ENCODE measurements at regions not wholly inside any gene's neighbourhood (a gene's known extent, or its start where the extent isn't known, plus 50 kb on each side); places are given as distances from the start of the nearest gene placed in this dataset.

DNA sequence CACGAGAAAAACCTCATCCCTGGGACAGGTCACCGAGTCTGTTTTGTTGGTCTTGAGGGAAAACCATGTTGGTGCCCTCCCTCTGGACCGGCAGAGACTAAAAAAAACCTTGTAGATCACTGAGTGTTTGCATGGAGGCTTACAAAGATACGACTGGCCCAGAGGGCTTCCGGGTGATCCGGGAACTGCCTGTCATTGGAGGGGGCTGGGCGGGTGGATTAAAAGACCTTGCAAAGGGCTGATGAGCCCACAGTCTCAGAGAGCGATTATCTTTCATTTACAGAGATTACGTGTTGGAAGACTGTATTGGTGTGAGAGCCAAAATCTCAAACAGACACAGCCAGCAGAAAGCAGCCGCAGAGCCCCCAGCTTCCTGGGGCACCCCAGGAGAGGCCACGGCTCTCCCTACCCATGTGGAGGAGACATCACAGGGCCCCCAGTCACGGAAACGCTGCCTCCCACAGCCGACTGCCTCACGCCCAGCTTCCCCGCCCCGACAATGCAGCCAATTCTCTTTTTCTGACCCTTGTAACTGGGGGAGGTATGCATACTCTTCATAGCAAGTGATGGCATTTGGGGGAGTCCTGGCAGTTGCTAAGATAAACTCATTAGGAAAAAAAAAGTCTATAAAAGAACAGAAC lies 426.4 kb downstream of the CTTN start:
- TF ChIP-seq TAF1 (IDR thresholded peaks at IDR 0.05; ENCODE audit: low read depth): no peak
- TF ChIP-seq, protein P1, sequence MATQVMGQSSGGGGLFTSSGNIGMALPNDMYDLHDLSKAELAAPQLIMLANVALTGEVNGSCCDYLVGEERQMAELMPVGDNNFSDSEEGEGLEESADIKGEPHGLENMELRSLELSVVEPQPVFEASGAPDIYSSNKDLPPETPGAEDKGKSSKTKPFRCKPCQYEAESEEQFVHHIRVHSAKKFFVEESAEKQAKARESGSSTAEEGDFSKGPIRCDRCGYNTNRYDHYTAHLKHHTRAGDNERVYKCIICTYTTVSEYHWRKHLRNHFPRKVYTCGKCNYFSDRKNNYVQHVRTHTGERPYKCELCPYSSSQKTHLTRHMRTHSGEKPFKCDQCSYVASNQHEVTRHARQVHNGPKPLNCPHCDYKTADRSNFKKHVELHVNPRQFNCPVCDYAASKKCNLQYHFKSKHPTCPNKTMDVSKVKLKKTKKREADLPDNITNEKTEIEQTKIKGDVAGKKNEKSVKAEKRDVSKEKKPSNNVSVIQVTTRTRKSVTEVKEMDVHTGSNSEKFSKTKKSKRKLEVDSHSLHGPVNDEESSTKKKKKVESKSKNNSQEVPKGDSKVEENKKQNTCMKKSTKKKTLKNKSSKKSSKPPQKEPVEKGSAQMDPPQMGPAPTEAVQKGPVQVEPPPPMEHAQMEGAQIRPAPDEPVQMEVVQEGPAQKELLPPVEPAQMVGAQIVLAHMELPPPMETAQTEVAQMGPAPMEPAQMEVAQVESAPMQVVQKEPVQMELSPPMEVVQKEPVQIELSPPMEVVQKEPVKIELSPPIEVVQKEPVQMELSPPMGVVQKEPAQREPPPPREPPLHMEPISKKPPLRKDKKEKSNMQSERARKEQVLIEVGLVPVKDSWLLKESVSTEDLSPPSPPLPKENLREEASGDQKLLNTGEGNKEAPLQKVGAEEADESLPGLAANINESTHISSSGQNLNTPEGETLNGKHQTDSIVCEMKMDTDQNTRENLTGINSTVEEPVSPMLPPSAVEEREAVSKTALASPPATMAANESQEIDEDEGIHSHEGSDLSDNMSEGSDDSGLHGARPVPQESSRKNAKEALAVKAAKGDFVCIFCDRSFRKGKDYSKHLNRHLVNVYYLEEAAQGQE (IDR thresholded peaks at IDR 0.05; ENCODE audit: borderline replicate concordance): no peak
- TF ChIP-seq EZH2 (IDR thresholded peaks at IDR 0.05; ENCODE audit: borderline replicate concordance, insufficient read depth, low read length, poor library complexity, severe bottlenecking): no peak
- no peak for TF ChIP-seq RAD21 (conservative IDR thresholded peaks at IDR 0.05)
- TF ChIP-seq SMC3 (conservative IDR thresholded peaks at IDR 0.05; ENCODE audit: poor library complexity): no peak
- TF ChIP-seq, protein P2, sequence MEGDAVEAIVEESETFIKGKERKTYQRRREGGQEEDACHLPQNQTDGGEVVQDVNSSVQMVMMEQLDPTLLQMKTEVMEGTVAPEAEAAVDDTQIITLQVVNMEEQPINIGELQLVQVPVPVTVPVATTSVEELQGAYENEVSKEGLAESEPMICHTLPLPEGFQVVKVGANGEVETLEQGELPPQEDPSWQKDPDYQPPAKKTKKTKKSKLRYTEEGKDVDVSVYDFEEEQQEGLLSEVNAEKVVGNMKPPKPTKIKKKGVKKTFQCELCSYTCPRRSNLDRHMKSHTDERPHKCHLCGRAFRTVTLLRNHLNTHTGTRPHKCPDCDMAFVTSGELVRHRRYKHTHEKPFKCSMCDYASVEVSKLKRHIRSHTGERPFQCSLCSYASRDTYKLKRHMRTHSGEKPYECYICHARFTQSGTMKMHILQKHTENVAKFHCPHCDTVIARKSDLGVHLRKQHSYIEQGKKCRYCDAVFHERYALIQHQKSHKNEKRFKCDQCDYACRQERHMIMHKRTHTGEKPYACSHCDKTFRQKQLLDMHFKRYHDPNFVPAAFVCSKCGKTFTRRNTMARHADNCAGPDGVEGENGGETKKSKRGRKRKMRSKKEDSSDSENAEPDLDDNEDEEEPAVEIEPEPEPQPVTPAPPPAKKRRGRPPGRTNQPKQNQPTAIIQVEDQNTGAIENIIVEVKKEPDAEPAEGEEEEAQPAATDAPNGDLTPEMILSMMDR (IDR thresholded peaks at IDR 0.05; ENCODE audit: poor library complexity, severe bottlenecking): no peak
- TF ChIP-seq MXI1 (conservative IDR thresholded peaks at IDR 0.05; ENCODE audit: poor library complexity, severe bottlenecking): no peak
- no peak for TF ChIP-seq EP300 (conservative IDR thresholded peaks at IDR 0.05; ENCODE audit: poor library complexity, severe bottlenecking)
- TF ChIP-seq POLR2AphosphoS5 (IDR thresholded peaks at IDR 0.05): no peak
- Histone ChIP-seq H3K9ac (ENCODE audit: low read length) (no peak overlapping the region), H3K4me3 (ENCODE audit: low read length) (no peak overlapping the region), H3K79me2 (replicated peaks; ENCODE audit: insufficient read depth, low read length) (no peaks in the 10 kb centered on the region), H3K27me3 (ENCODE audit: insufficient read depth, low read depth, low read length) (no peaks in the 10 kb centered on the region), H3K9me2 (ENCODE audit: insufficient read depth, low read length) (no peaks in the 10 kb centered on the region), H3F3A (ENCODE audit: insufficient read depth, low read length, poor library complexity, severe bottlenecking) (no peaks in the 10 kb centered on the region), H4K20me1 (ENCODE audit: insufficient read depth) (no peaks in the 10 kb centered on the region), H3K36me3 (ENCODE audit: insufficient read depth, low read length) (no peaks in the 10 kb centered on the region), H2AFZ (ENCODE audit: low read depth, low read length) (no peak overlapping the region), H3K27ac (ENCODE audit: low read length) (no peak overlapping the region), H3K9me3 (ENCODE audit: low read length) (no peaks in the 10 kb centered on the region), H3K4me2 (ENCODE audit: low read length) (no peak overlapping the region)

DNA sequence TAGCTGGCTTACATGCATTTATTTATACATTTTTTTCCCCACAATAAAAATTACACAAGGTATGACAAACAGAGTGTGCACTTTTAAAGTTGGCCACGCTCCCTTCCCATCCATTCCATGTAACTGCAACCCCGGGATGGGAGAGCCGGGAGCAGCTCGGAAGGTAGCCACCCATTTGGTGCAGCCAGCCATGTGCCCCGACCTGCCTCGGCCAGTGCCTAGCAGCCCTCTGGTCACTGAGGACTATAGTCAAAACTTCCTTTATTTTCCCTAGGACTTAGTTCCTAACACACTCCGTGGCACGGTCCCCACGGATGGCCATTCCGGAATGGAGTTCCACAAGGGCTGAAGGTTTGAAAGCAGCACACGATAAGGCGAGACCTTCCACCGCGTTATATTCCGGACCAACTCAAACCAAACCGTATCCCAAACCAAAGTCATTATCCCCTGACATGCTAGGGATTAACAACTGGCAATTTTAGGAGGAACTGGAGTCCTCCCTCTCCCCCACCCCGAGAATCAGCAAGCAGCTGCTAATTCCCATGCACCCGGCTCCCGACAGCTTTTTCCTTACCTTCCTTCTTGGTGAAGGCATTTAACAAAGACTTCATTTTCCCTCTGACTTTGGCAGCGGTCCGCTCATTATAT lies 426.4 kb downstream of the SHANK2 start:
- Histone ChIP-seq H3K9me3 (ENCODE audit: low read length) (no peaks in the 10 kb centered on the region), H3K27me3 (ENCODE audit: insufficient read depth, low read depth, low read length) (no peaks in the 10 kb centered on the region), H3K9me2 (ENCODE audit: insufficient read depth, low read length) (no peaks in the 10 kb centered on the region), H3F3A (ENCODE audit: insufficient read depth, low read length, poor library complexity, severe bottlenecking) (no peaks in the 10 kb centered on the region), H3K4me3 (ENCODE audit: low read length) (peak overlapping the region; percentile 52), H3K79me2 (replicated peaks; ENCODE audit: insufficient read depth, low read length) (no peaks in the 10 kb centered on the region), H4K20me1 (ENCODE audit: insufficient read depth) (no peaks in the 10 kb centered on the region), H3K4me2 (ENCODE audit: low read length) (no peak overlapping the region), H3K27ac (ENCODE audit: low read length) (no peak overlapping the region), H3K36me3 (ENCODE audit: insufficient read depth, low read length) (no peaks in the 10 kb centered on the region), H3K9ac (ENCODE audit: low read length) (peak overlapping the region; percentile 31), H2AFZ (ENCODE audit: low read depth, low read length) (peak overlapping the region; percentile 32)
- no peak for TF ChIP-seq POLR2AphosphoS5 (IDR thresholded peaks at IDR 0.05)
- TF ChIP-seq EP300 (conservative IDR thresholded peaks at IDR 0.05; ENCODE audit: poor library complexity, severe bottlenecking): no peak
- TF ChIP-seq, protein P1 (IDR thresholded peaks at IDR 0.05; ENCODE audit: borderline replicate concordance): no peak
- TF ChIP-seq TAF1 (IDR thresholded peaks at IDR 0.05; ENCODE audit: low read depth): no peak
- TF ChIP-seq, protein P2 (IDR thresholded peaks at IDR 0.05; ENCODE audit: poor library complexity, severe bottlenecking): no peak
- TF ChIP-seq EZH2 (IDR thresholded peaks at IDR 0.05; ENCODE audit: borderline replicate concordance, insufficient read depth, low read length, poor library complexity, severe bottlenecking): no peak
- TF ChIP-seq MXI1 (conservative IDR thresholded peaks at IDR 0.05; ENCODE audit: poor library complexity, severe bottlenecking): no peak
- no peak for TF ChIP-seq RAD21 (conservative IDR thresholded peaks at IDR 0.05)
- TF ChIP-seq SMC3 (conservative IDR thresholded peaks at IDR 0.05; ENCODE audit: poor library complexity): no peak
